Ishikawa (cell line): ENCODE measurements at regions not wholly inside any gene's neighbourhood (a gene's known extent, or its start where the extent isn't known, plus 50 kb on each side); places are given as distances from the start of the nearest gene placed in this dataset.

Experiments
- TEAD4 ChIP-seq: IDR thresholded peaks from 2 replicates; pipeline ENCODE4 v1.6.1; 2012
- USF1 ChIP-seq: IDR thresholded peaks from 2 replicates; pipeline ENCODE4 v1.6.1; 2012

- TF ChIP-seq TEAD4 (no peak), USF1 (no peak)
Measured at GRCh38 chr13:22091222-22091970, 420.5 kb downstream of the FGF9 start.
